ENCODE measurements at regions not wholly inside any gene's neighbourhood (a gene's known extent, or its start where the extent isn't known, plus 50 kb on each side); places are given as distances from the start of the nearest gene placed in this dataset.
"Not testable (repeated sequence)": the region's sequence is repeated elsewhere in the genome, so short reads cannot be mapped to it uniquely, and the experiment has no call there.

GRCh38 chr1:188652678-188653077 is 1823.9 kb downstream of the PLA2G4A start:
- TF ChIP-seq CTCF (IDR thresholded peaks at IDR 0.05): no peak
- H3K4me3 Mint-ChIP-seq: no peak overlapping the region
- ChIA-PET CTCF (no interaction called here), POLR2A (no interaction called here)
- H3K4me1 Mint-ChIP-seq: no peaks in the 10 kb centered on the region
- no peaks in the 10 kb centered on the region for H3K27me3 Mint-ChIP-seq
- H3K36me3 Mint-ChIP-seq (ENCODE audit: low read depth): no peaks in the 10 kb centered on the region
- peaks cover 5% of the 10 kb centered on the region for H3K9me3 Mint-ChIP-seq
- intact Hi-C loops (cut with micrococcal nuclease): no loop called here
- DNase-seq (no peak), ATAC-seq (ENCODE audit: low read depth) (no peak)
- H3K27ac Mint-ChIP-seq: no peak overlapping the region

GRCh38 chr1:188655966-188656365 is 1821.7 kb downstream of the BRINP3 start:
- H3K4me3 Mint-ChIP-seq; H3K27ac Mint-ChIP-seq; H3K4me1 Mint-ChIP-seq; H3K27me3 Mint-ChIP-seq; DNase-seq; intact Hi-C loops (cut with micrococcal nuclease); CTCF ChIA-PET; H3K9me3 Mint-ChIP-seq; ATAC-seq (ENCODE audit: low read depth); POLR2A ChIA-PET; H3K36me3 Mint-ChIP-seq (ENCODE audit: low read depth): not testable (repeated sequence)

- Mint-ChIP-seq H3K4me3 (no peak overlapping the region), H3K27me3 (no peaks in the 10 kb centered on the region), H3K27ac (no peak overlapping the region), H3K4me1 (no peaks in the 10 kb centered on the region), H3K9me3 (no peaks in the 10 kb centered on the region), H3K36me3 (ENCODE audit: low read depth) (no peaks in the 10 kb centered on the region)
- ChIA-PET POLR2A (no interaction called here), CTCF (no interaction called here)
- intact Hi-C loops (cut with micrococcal nuclease): no loop called here
- no peak for ATAC-seq (ENCODE audit: low read depth)
- no peak for DNase-seq
- TF ChIP-seq CTCF (IDR thresholded peaks at IDR 0.05): no peak
These were observed 1817.1 kb downstream of the BRINP3 start for GRCh38 chr1:188660572-188660971.

GRCh38 chr1:188665477-188665876 is 1812.2 kb downstream of the BRINP3 start:
- Mint-ChIP-seq H3K4me3 (no peak overlapping the region), H3K4me1 (no peaks in the 10 kb centered on the region), H3K36me3 (ENCODE audit: low read depth) (no peaks in the 10 kb centered on the region), H3K27me3 (no peaks in the 10 kb centered on the region), H3K9me3 (peaks cover 9% of the 10 kb centered on the region), H3K27ac (no peak overlapping the region)
- DNase-seq (no peak), ATAC-seq (ENCODE audit: low read depth) (no peak)
- intact Hi-C loops (cut with micrococcal nuclease): no loop called here
- no peak for TF ChIP-seq CTCF (IDR thresholded peaks at IDR 0.05)
- ChIA-PET POLR2A (no interaction called here), CTCF (no interaction called here)

- ATAC-seq (ENCODE audit: low read depth): no peak
- no peaks in the 10 kb centered on the region for H3K27me3 Mint-ChIP-seq
- peaks cover 9% of the 10 kb centered on the region for H3K9me3 Mint-ChIP-seq
- POLR2A ChIA-PET: no interaction called here
- no peak overlapping the region for H3K27ac Mint-ChIP-seq
- no peaks in the 10 kb centered on the region for H3K4me1 Mint-ChIP-seq
- no peak for DNase-seq
- intact Hi-C loops (cut with micrococcal nuclease): no loop called here
- TF ChIP-seq CTCF (IDR thresholded peaks at IDR 0.05): no peak
- CTCF ChIA-PET: no interaction called here
- no peak overlapping the region for H3K4me3 Mint-ChIP-seq
- no peaks in the 10 kb centered on the region for H3K36me3 Mint-ChIP-seq (ENCODE audit: low read depth)
These were observed 1809.6 kb downstream of the BRINP3 start for GRCh38 chr1:188668083-188668482.

GRCh38 chr1:188669728-188670382 is 1807.8 kb downstream of the BRINP3 start:
- Mint-ChIP-seq H3K36me3 (ENCODE audit: low read depth) (no peaks in the 10 kb centered on the region), H3K9me3 (peaks cover 9% of the 10 kb centered on the region), H3K4me1 (no peaks in the 10 kb centered on the region), H3K27ac (no peak overlapping the region), H3K4me3 (no peak overlapping the region), H3K27me3 (no peaks in the 10 kb centered on the region)
- no peak for ATAC-seq (ENCODE audit: low read depth)
- intact Hi-C loops (cut with micrococcal nuclease): no loop called here
- ChIA-PET CTCF (no interaction called here), POLR2A (no interaction called here)
- DNase-seq: no peak
- no peak for TF ChIP-seq CTCF (IDR thresholded peaks at IDR 0.05)

Data from activated B cell treated with CpG ODN at 0.5 μM for 24 hours (primary cell).